ENCODE measurements at regions not wholly inside any gene's neighbourhood (a gene's known extent, or its start where the extent isn't known, plus 50 kb on each side); places are given as distances from the start of the nearest gene placed in this dataset.
"Not testable (repeated sequence)": the region's sequence is repeated elsewhere in the genome, so short reads cannot be mapped to it uniquely, and the experiment has no call there.

DNA sequence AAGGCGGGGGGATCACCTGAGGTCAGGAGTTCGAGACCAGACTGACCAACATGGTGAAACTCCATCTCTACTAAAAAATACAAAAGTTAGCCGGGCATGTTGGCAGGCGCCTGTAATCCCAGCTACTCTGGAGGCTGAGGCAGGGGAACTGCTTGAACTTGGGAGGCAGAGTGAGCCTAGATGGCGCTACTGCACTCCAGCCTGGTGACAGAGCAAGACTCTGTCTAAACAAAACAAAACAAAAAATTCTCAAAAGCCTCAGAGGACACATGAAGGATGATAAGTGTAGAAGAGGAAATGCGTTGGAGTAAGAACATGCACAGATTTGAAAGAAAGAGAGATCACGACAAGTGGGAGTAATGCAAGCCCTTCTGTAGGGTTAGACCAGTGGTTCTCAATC is 138.4 kb upstream of the DIAPH2 start:
- H3K36me3 Mint-ChIP-seq, ATAC-seq, H3K27ac Mint-ChIP-seq, H3K4me3 Mint-ChIP-seq, H3K9me3 Mint-ChIP-seq, H3K27me3 Mint-ChIP-seq, H3K4me1 Mint-ChIP-seq: not testable (repeated sequence)

- Mint-ChIP-seq H3K27me3 (peaks cover 9% of the 10 kb centered on the region), H3K27ac (no peak overlapping the region), H3K4me3 (no peak overlapping the region), H3K36me3 (no peaks in the 10 kb centered on the region), H3K4me1 (no peaks in the 10 kb centered on the region), H3K9me3 (no peaks in the 10 kb centered on the region)
- no peak for ATAC-seq
These were observed 133.2 kb upstream of the DIAPH2 start for GRCh38 chrX:96551322-96551872.

DNA sequence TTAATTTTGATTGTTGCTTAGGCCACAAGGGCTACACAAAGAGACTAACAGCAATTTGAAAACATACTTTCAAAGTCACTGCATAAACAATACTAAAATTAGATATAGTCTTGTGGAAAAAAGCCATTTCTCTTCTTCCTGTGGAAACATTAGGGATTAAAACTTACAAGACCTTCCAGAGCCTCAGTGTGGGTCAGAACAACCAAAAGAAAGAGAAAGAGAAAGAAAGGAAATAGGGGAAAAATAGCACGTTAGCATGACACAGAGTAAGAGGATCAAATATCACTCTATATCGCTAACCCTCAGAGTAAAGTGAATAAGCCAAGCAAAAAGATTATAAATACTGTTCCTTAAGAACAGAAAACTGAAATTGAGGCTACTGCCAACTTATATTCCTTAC is 127.8 kb upstream of the DIAPH2 start:
- no peak for ATAC-seq
- Mint-ChIP-seq H3K27me3 (no peaks in the 10 kb centered on the region), H3K4me1 (no peaks in the 10 kb centered on the region), H3K36me3 (no peaks in the 10 kb centered on the region), H3K4me3 (no peak overlapping the region), H3K27ac (no peak overlapping the region), H3K9me3 (no peaks in the 10 kb centered on the region)

GRCh38 chrX:96561129-96561528 is 123.5 kb upstream of the DIAPH2 start:
- not testable (repeated sequence) for H3K36me3 Mint-ChIP-seq, H3K4me3 Mint-ChIP-seq, ATAC-seq, H3K4me1 Mint-ChIP-seq, H3K9me3 Mint-ChIP-seq, H3K27me3 Mint-ChIP-seq, H3K27ac Mint-ChIP-seq

- ATAC-seq: no peak
- no peaks in the 10 kb centered on the region for H3K36me3 Mint-ChIP-seq
- H3K27me3 Mint-ChIP-seq: no peaks in the 10 kb centered on the region
- H3K4me1 Mint-ChIP-seq: no peaks in the 10 kb centered on the region
- no peaks in the 10 kb centered on the region for H3K9me3 Mint-ChIP-seq
- H3K4me3 Mint-ChIP-seq: no peak overlapping the region
- no peak overlapping the region for H3K27ac Mint-ChIP-seq
These were observed 121.0 kb upstream of the DIAPH2 start for GRCh38 chrX:96563646-96564045.

DNA sequence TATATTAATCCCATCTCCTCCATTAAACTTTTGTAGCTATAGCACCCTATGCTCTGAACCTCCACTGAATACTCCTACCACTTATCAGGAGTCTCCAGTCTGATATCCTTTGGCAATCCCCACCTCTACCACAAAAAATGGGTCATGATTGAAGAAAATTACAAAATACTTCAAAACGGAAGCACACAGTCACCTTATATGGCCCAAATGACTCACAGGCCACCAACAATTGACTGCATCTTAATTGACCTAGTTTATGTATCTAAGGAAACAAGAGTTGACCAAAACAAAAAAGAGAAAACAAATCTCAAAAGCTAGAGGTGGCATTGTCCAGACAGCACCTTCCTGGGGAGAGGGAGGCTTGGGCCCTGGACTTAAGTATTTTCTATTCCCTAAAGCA is 120.0 kb upstream of the DIAPH2 start:
- H3K27me3 Mint-ChIP-seq: no peaks in the 10 kb centered on the region
- no peak overlapping the region for H3K4me3 Mint-ChIP-seq
- no peaks in the 10 kb centered on the region for H3K36me3 Mint-ChIP-seq
- no peak overlapping the region for H3K27ac Mint-ChIP-seq
- no peaks in the 10 kb centered on the region for H3K4me1 Mint-ChIP-seq
- no peaks in the 10 kb centered on the region for H3K9me3 Mint-ChIP-seq
- no peak for ATAC-seq

DNA sequence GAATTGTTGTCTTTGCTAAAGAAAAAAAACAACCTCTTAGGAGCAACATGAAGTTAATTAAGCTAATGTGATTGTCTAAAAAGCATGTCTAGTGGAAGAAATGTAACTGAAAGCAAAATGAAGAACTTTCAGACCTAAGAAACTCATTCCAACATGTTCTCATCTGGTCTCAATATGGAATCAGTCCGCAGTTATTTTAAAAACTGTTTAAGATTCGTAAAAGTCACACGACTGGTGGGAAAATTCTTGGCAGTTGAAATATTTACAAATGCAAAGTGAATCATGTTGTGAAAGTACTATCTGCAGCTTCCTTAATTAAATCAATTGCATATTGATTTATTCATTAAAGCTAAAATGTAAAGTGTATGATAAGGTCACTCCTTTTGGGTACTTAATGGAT is 117.8 kb upstream of the DIAPH2 start:
- Mint-ChIP-seq H3K4me3 (no peak overlapping the region), H3K36me3 (no peaks in the 10 kb centered on the region), H3K27ac (no peak overlapping the region), H3K9me3 (no peaks in the 10 kb centered on the region), H3K4me1 (no peaks in the 10 kb centered on the region), H3K27me3 (no peaks in the 10 kb centered on the region)
- no peak for ATAC-seq

GRCh38 chrX:96568071-96568470 is 116.6 kb upstream of the DIAPH2 start:
- H3K36me3 Mint-ChIP-seq: no peaks in the 10 kb centered on the region
- no peaks in the 10 kb centered on the region for H3K27me3 Mint-ChIP-seq
- H3K9me3 Mint-ChIP-seq: no peaks in the 10 kb centered on the region
- H3K4me1 Mint-ChIP-seq: no peaks in the 10 kb centered on the region
- ATAC-seq: no peak
- no peak overlapping the region for H3K4me3 Mint-ChIP-seq
- no peak overlapping the region for H3K27ac Mint-ChIP-seq

DNA sequence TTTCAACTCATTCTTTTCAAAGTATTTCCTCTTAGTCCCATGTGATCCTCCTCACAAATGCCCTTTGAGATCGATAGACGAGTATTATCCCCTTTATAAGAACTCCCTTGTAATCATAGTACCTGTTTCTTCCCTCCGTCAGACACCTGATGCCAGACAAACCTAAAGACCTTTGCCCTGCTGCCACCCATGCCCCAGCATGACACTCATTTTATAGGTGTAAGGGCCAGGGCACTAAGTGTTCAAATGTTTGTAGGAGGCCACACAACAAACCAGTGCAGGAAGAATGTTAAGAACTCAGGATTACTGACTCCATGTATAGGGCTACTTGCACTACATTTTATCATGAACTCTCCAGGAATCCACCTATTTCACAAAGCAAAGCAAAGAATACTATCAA is 115.6 kb upstream of the DIAPH2 start:
- H3K27ac Mint-ChIP-seq: no peak overlapping the region
- no peaks in the 10 kb centered on the region for H3K4me1 Mint-ChIP-seq
- no peaks in the 10 kb centered on the region for H3K9me3 Mint-ChIP-seq
- H3K4me3 Mint-ChIP-seq: no peak overlapping the region
- ATAC-seq: no peak
- H3K36me3 Mint-ChIP-seq: no peaks in the 10 kb centered on the region
- H3K27me3 Mint-ChIP-seq: no peaks in the 10 kb centered on the region

DNA sequence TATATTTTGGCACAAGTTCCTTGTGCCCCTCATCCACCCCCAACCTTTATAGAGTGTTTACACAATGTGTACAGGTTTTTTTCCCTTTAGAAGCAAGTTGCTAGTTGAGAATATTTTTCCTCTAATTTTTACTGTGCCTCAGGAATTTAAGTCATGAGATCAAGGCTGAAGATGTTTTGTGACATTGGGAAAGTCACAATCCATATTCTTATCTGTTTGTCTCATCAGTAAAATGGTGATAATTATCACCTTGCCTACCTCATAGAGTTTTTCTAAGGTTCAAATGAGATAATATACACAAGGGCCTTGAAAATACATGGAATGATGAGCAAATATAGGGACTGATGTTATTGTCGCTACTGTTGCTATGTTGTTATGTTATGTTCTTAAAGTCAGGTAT is 109.6 kb upstream of the DIAPH2 start:
- no peaks in the 10 kb centered on the region for H3K4me1 Mint-ChIP-seq
- no peak for ATAC-seq

DNA sequence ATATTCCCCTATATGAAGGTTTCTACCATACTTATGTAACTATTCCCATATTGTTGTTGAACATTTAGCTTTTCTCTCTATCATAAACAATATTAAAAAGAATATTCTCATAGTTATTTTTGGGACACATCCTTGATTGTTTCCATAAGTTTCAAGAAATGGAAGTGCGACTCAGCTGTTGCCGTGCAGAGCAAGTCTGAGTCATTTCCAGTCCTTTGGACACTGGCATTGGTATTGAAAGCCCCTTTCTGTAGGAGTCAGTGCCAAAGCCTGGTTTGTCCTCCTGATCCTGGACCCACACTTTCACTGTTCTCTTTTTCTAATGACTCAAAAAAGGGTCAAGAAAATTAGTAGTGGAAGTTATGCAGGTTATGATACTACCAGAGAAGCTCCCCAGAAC is 108.3 kb upstream of the DIAPH2 start:
- Mint-ChIP-seq H3K4me1 (no peaks in the 10 kb centered on the region), H3K9me3 (no peaks in the 10 kb centered on the region), H3K4me3 (no peak overlapping the region), H3K27ac (no peak overlapping the region), H3K36me3 (no peaks in the 10 kb centered on the region), H3K27me3 (no peaks in the 10 kb centered on the region)
- no peak for ATAC-seq

More for the DNA sequence above, 109.6 kb upstream of the DIAPH2 start:
- no peak overlapping the region for H3K27ac Mint-ChIP-seq
- H3K9me3 Mint-ChIP-seq: no peaks in the 10 kb centered on the region
- no peaks in the 10 kb centered on the region for H3K36me3 Mint-ChIP-seq
- no peak overlapping the region for H3K4me3 Mint-ChIP-seq
- no peaks in the 10 kb centered on the region for H3K27me3 Mint-ChIP-seq

DNA sequence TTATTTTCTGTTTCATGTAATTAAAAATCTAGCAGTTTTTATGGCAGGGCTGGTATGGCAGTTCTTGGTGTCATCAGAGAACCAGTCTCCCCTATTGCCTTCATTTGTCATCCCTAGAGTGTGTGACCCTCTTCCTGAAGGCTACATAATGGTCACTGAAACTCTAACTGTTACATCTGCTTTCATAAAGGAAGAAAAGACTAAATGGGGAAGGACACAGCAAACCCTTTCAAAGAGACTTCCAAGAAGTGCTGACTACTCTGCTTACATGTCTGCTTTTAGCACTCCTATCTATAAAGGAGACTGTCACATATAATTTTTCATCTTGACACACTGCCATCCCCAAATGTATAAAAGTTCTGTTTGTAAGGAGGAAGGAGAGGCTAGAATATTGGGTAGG is 105.9 kb upstream of the DIAPH2 start:
- H3K4me3 Mint-ChIP-seq: no peak overlapping the region
- no peaks in the 10 kb centered on the region for H3K27me3 Mint-ChIP-seq
- H3K36me3 Mint-ChIP-seq: no peaks in the 10 kb centered on the region
- no peaks in the 10 kb centered on the region for H3K4me1 Mint-ChIP-seq
- no peak for ATAC-seq
- no peaks in the 10 kb centered on the region for H3K9me3 Mint-ChIP-seq
- H3K27ac Mint-ChIP-seq: no peak overlapping the region

DNA sequence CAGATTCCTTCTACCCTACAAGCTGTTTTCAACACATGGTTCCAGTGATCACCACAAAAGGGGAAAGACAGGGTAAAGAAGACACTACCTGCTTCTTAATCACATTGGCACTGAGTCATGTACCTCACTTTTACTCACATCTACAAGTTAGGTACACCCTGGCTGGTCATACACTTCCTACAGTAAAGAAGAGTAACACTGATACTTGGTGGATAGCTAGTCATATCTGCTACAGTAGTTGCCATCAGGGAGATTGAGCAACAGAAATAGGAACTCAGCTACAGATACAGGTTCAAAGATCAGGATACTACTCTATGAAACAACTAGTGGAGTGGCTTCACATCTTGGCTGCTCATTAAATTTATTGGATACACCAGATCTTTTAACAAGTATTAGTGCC is 105.4 kb upstream of the DIAPH2 start:
- Mint-ChIP-seq H3K4me3 (no peak overlapping the region), H3K36me3 (no peaks in the 10 kb centered on the region)

GRCh38 chrX:96590403-96590802 is 94.2 kb upstream of the DIAPH2 start:
- Mint-ChIP-seq H3K4me3 (no peak overlapping the region), H3K27ac (no peak overlapping the region), H3K36me3 (no peaks in the 10 kb centered on the region), H3K4me1 (no peaks in the 10 kb centered on the region), H3K27me3 (no peaks in the 10 kb centered on the region), H3K9me3 (peaks cover 2% of the 10 kb centered on the region)
- no peak for ATAC-seq

More for the DNA sequence above, 105.4 kb upstream of the DIAPH2 start:
- no peaks in the 10 kb centered on the region for H3K9me3 Mint-ChIP-seq
- H3K4me1 Mint-ChIP-seq: no peaks in the 10 kb centered on the region
- H3K27ac Mint-ChIP-seq: no peak overlapping the region
- no peaks in the 10 kb centered on the region for H3K27me3 Mint-ChIP-seq
- ATAC-seq: no peak

DNA sequence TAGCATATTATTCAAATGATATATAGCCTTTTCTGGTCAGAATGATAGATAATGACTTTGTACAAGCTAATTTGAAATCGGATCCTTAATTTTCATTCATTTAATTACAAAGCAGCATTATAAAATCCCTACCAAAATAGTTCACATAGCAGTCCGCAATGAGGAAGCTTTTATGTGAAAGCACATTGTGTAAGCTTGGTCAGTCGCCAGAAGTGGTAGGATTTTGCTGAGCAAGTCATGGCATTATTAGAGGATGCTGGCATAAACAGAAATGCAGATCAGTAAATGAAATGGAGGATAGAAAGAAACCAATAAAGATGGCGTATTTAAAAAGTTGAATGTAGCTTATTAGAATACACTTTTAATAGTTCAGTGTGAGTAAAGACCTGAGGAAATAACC is 93.2 kb upstream of the DIAPH2 start:
- no peak overlapping the region for H3K4me3 Mint-ChIP-seq
- no peaks in the 10 kb centered on the region for H3K36me3 Mint-ChIP-seq
- no peak for ATAC-seq
- H3K27ac Mint-ChIP-seq: no peak overlapping the region
- H3K4me1 Mint-ChIP-seq: no peaks in the 10 kb centered on the region
- peaks cover 2% of the 10 kb centered on the region for H3K9me3 Mint-ChIP-seq
- no peaks in the 10 kb centered on the region for H3K27me3 Mint-ChIP-seq

DNA sequence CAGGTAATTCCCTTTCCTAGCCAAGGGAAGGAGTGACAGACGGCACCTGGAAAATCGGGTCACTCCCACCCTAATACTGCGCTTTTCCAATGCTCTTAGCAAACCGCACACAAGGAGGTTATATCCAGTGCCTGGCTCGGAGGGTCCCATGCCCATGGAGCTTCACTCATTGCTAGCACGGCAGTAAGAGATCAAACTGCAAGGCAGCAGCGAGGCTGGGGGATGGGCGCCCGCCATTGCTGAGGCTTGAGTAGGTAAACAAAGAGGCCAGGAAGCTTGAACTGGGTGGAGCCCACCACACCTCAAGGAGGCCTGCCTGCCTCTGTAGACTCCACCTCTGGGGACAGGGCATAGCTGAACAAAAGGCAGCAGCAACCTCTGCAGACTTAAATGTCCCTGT is 86.8 kb upstream of the DIAPH2 start:
- H3K4me3 Mint-ChIP-seq, H3K36me3 Mint-ChIP-seq, H3K9me3 Mint-ChIP-seq, H3K4me1 Mint-ChIP-seq, ATAC-seq, H3K27me3 Mint-ChIP-seq, H3K27ac Mint-ChIP-seq: not testable (repeated sequence)

All from stimulated activated memory B cell treated with anti-CD40 and anti-IgM and Interleukin-4, amounts not matched to agents 10 μg/mL and 1 μg/mL and 100 μg/mL, for 72 hours (primary cell).